HL-60 (cell line): ENCODE measurements at regions not wholly inside any gene's neighbourhood (a gene's known extent, or its start where the extent isn't known, plus 50 kb on each side); places are given as distances from the start of the nearest gene placed in this dataset.

Experiments
- DNase-seq, 2 experiments: peaks; one replicate each; pipeline ENCODE4 v3.0.0-alpha.2; 2010 to 2020; ENCODE audit warnings: low read depth in 1 of 2, low spot score in 1 of 2
- H3K27ac ChIP-seq: fragments of 250-450 bp; sonication (Bioruptor Pico); replicated peaks from 2 replicates; pipeline ENCODE4 v1.5.1; 2020; ENCODE audit warnings: mild to moderate bottlenecking, moderate library complexity
- H3K27me3 ChIP-seq: fragments of 250-450 bp; sonication (Bioruptor Pico); 2 replicates; pipeline ENCODE4 v1.5.1; 2021; ENCODE audit warnings: mild to moderate bottlenecking, moderate library complexity; ENCODE audit not compliant: insufficient read depth, poor library complexity, severe bottlenecking
- H3K4me3 ChIP-seq: replicated peaks from 2 replicates; pipeline ENCODE4 v1.5.1; 2011; ENCODE audit warnings: mild to moderate bottlenecking, control low read depth, low read length; ENCODE audit not compliant: insufficient read depth
- CTCF ChIP-seq: IDR thresholded peaks from one replicate; pipeline ENCODE4 v1.5.1; 2011; ENCODE audit warnings: low read length, control low read depth, inconsistent platforms; ENCODE audit not compliant: insufficient read depth
- GABPA ChIP-seq: IDR thresholded peaks from 2 replicates; pipeline ENCODE4 v1.6.1; 2012; ENCODE audit warnings: low read depth
- POLR2AphosphoS5 ChIP-seq: IDR thresholded peaks from 2 replicates; pipeline ENCODE4 v1.6.1; 2012; ENCODE audit warnings: low read depth
- REST ChIP-seq: IDR thresholded peaks from 2 replicates; pipeline ENCODE4 v1.6.1; 2012; ENCODE audit warnings: low read depth; ENCODE audit not compliant: insufficient replicate concordance
- SPI1 ChIP-seq: IDR thresholded peaks from 2 replicates; pipeline ENCODE4 v1.6.1; 2012; ENCODE audit warnings: low read depth, mild to moderate bottlenecking, borderline replicate concordance

GRCh38 chr3:36013425-36013824, 366.9 kb upstream of the STAC start:
- no peak overlapping the region for H3K27ac ChIP-seq
- no peaks in the 10 kb centered on the region for H3K27me3 ChIP-seq
- no peak for DNase-seq
- no peak for TF ChIP-seq CTCF
- TF ChIP-seq POLR2AphosphoS5: no peak
- TF ChIP-seq REST: no peak
- TF ChIP-seq SPI1: no peak
- no peak for TF ChIP-seq GABPA
- H3K4me3 ChIP-seq: no peak overlapping the region

- Histone ChIP-seq H3K4me3 (no peak overlapping the region), H3K27ac (no peak overlapping the region), H3K27me3 (no peaks in the 10 kb centered on the region)
- DNase-seq: no peak
- TF ChIP-seq GABPA: no peak
- no peak for TF ChIP-seq POLR2AphosphoS5
- TF ChIP-seq REST: no peak
- no peak for TF ChIP-seq CTCF
- TF ChIP-seq SPI1: no peak
Measured at GRCh38 chr3:36025232-36025631, 355.1 kb upstream of the STAC start.

- H3K27me3 ChIP-seq: no peaks in the 10 kb centered on the region
- H3K27ac ChIP-seq: no peak overlapping the region
- no peak overlapping the region for H3K4me3 ChIP-seq
- no peak for DNase-seq
- TF ChIP-seq GABPA (no peak), POLR2AphosphoS5 (no peak), CTCF (no peak), REST (no peak), SPI1 (no peak)
Measured at GRCh38 chr3:36032180-36033047, 347.9 kb upstream of the STAC start.
